Fibroblast of lung (primary cell): ENCODE measurements at regions not wholly inside any gene's neighbourhood (a gene's known extent, or its start where the extent isn't known, plus 50 kb on each side); places are given as distances from the start of the nearest gene placed in this dataset.
A peak's percentile ranks its signal among the peaks of the same experiment; 100 is the strongest.

Experiments used
- DNase-seq, 2 donors: peaks; one replicate each; pipeline versions ENCODE4 v3.0.0 to v3.0.0-alpha.2; 2010; ENCODE audit warnings: low read depth in 2 of 2
- H2AFZ ChIP-seq: 2 replicates; pipeline ENCODE4 v1.5.1; 2012; ENCODE audit warnings: low read length, control low read depth, inconsistent platforms
- H3K27ac ChIP-seq: 2 replicates; pipeline ENCODE4 v1.5.1; 2011; ENCODE audit warnings: low read length, control low read depth; ENCODE audit not compliant: insufficient read depth
- H3K27me3 ChIP-seq: 2 replicates; pipeline ENCODE4 v1.5.1; 2011; ENCODE audit warnings: mild to moderate bottlenecking, low read length; ENCODE audit not compliant: control insufficient read depth, insufficient read depth
- H3K36me3 ChIP-seq: 2 replicates; pipeline ENCODE4 v1.5.1; 2011; ENCODE audit warnings: low read length; ENCODE audit not compliant: control insufficient read depth, insufficient read depth
- H3K4me1 ChIP-seq: 2 replicates; pipeline ENCODE4 v1.5.1; 2011; ENCODE audit warnings: low read length; ENCODE audit not compliant: control insufficient read depth, insufficient read depth; ENCODE audit errors: extremely low read depth
- H3K4me2 ChIP-seq: 2 replicates; pipeline ENCODE4 v1.5.1; 2011; ENCODE audit warnings: low read length, control low read depth; ENCODE audit not compliant: insufficient read depth; ENCODE audit errors: extremely low read depth
- H3K4me3 ChIP-seq, 4 experiments: fragments of 200-600 bp in 1 of 4; sonication (generic) in 1 of 4; replicated peaks in 1 of 4; 2 replicates each; pipeline ENCODE4 v1.5.1; 2011 to 2016; ENCODE audit warnings: low read length in 4 of 4, low read depth in 3 of 4, mild to moderate bottlenecking in 3 of 4, control low read depth in 2 of 4, inconsistent platforms in 1 of 4, mixed read lengths in 1 of 4; ENCODE audit not compliant: insufficient read depth in 1 of 4; ENCODE audit errors: control extremely low read depth in 1 of 4
- H3K79me2 ChIP-seq: 2 replicates; pipeline ENCODE4 v1.5.1; 2012; ENCODE audit warnings: mild to moderate bottlenecking, low read length, inconsistent platforms; ENCODE audit not compliant: control insufficient read depth, insufficient read depth
- H3K9ac ChIP-seq: 2 replicates; pipeline ENCODE4 v1.5.1; 2011; ENCODE audit warnings: mild to moderate bottlenecking, low read length, control low read depth; ENCODE audit not compliant: insufficient read depth
- H3K9me3 ChIP-seq: 2 replicates; pipeline ENCODE4 v1.5.1; 2012; ENCODE audit warnings: low read depth, low read length; ENCODE audit not compliant: control insufficient read depth, insufficient read depth
- H4K20me1 ChIP-seq: 2 replicates; pipeline ENCODE4 v1.5.1; 2011; ENCODE audit warnings: low read length; ENCODE audit not compliant: control insufficient read depth, insufficient read depth; ENCODE audit errors: extremely low read depth
- CTCF ChIP-seq, 2 donors: IDR thresholded peaks in 1 of 2; conservative IDR thresholded peaks in 1 of 2; 1 replicate in 1 of 2; 2 replicates in 1 of 2; pipeline ENCODE4 v1.5.1; 2011 to 2012; ENCODE audit warnings: low read length in 2 of 2, control low read depth in 1 of 2, inconsistent platforms in 1 of 2, low read depth in 1 of 2, mild to moderate bottlenecking in 1 of 2
- EZH2 ChIP-seq: IDR thresholded peaks from 2 replicates; pipeline ENCODE4 v1.5.1; 2012; ENCODE audit warnings: low read length, control low read depth, mild to moderate bottlenecking; ENCODE audit errors: missing control alignments

DNA sequence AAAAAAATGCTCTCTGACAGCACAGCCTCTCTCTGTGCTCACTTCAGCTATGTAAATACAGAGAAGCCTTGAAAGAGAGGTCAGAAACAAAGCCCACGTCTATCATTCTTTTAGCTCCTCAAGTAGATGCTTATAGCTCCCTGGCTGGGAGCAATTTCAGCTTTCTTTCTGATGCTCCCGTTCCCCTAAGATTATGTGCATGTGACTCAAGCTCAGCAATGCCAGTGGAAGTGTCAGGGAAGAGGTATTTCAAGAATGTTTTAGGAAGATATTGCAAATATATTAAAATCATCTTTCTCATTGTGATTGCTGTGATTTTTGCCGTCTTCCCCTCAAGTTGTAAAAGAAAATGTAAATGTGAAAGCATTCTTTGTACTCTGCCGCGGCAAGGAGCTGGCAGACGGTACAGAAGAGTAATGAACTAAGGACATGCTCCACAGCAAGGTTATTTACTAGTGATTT lies 1353.7 kb upstream of the ACO1 start:
- no peaks in the 10 kb centered on the region for H3K4me1 ChIP-seq
- no peak overlapping the region for H3K4me2 ChIP-seq
- H3K4me3 ChIP-seq, result peak overlapping the region in 1 of 4 experiments; percentile 23
- DNase-seq, result peak; percentile 3 to 59
- no peaks in the 10 kb centered on the region for H3K79me2 ChIP-seq
- TF ChIP-seq EZH2 (no peak), CTCF (conservative IDR thresholded peaks at IDR 0.05 in 1 of 2, IDR thresholded peaks at IDR 0.05 in 1 of 2; ENCODE audit: low read depth in 1 of 2, low read length in 2 of 2) (no peak)
- H3K27me3 ChIP-seq, result no peaks in the 10 kb centered on the region
- no peaks in the 10 kb centered on the region for H3K36me3 ChIP-seq
- H3K27ac ChIP-seq, result no peak overlapping the region
- H4K20me1 ChIP-seq, result no peaks in the 10 kb centered on the region
- H3K9ac ChIP-seq, result no peak overlapping the region
- peak overlapping the region; percentile 35 for H2AFZ ChIP-seq
- no peaks in the 10 kb centered on the region for H3K9me3 ChIP-seq

GRCh38 chr9:31032206-31032605 lies 1352.2 kb upstream of the ACO1 start:
- Histone ChIP-seq H3K9ac (no peak overlapping the region), H3K4me2 (no peak overlapping the region), H2AFZ (no peak overlapping the region), H3K4me1 (no peaks in the 10 kb centered on the region), H4K20me1 (no peaks in the 10 kb centered on the region), H3K36me3 (no peaks in the 10 kb centered on the region), H3K4me3 (no peak overlapping the region), H3K79me2 (no peaks in the 10 kb centered on the region), H3K27me3 (no peaks in the 10 kb centered on the region), H3K27ac (no peak overlapping the region), H3K9me3 (no peaks in the 10 kb centered on the region)
- TF ChIP-seq CTCF (conservative IDR thresholded peaks at IDR 0.05 in 1 of 2, IDR thresholded peaks at IDR 0.05 in 1 of 2; ENCODE audit: low read depth in 1 of 2, low read length in 2 of 2), result no peak
- no peak for TF ChIP-seq EZH2
- DNase-seq, result no peak

DNA sequence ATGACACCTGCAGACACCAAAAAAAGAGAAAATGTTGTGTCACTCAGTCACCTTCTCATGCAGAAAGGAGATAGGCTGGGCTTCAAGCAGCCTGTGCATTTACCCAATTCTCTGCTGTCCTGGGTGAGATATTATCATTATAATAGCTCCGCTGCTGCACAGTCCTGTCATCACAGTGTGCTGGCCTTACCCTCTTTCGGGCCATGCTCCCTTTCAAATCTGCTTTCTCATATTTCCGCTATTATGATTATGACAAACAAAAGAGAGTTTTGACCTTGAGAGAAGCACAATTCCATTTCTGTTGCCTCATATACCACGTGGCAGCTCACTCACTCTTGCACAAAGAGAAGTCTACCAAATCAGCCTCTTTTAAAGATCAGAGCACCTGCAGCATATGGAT lies 1350.1 kb upstream of the ACO1 start:
- Histone ChIP-seq H3K27me3 (no peaks in the 10 kb centered on the region), H3K36me3 (no peaks in the 10 kb centered on the region), H3K4me1 (no peaks in the 10 kb centered on the region), H3K27ac (no peak overlapping the region), H3K4me2 (no peak overlapping the region), H3K79me2 (no peaks in the 10 kb centered on the region), H4K20me1 (no peaks in the 10 kb centered on the region), H3K9ac (no peak overlapping the region), H2AFZ (no peak overlapping the region), H3K4me3 (no peak overlapping the region), H3K9me3 (no peaks in the 10 kb centered on the region)
- DNase-seq, result no peak
- TF ChIP-seq CTCF (conservative IDR thresholded peaks at IDR 0.05 in 1 of 2, IDR thresholded peaks at IDR 0.05 in 1 of 2; ENCODE audit: low read depth in 1 of 2, low read length in 2 of 2) (no peak), EZH2 (no peak)
